NB4 (cell line): ENCODE measurements at regions not wholly inside any gene's neighbourhood (a gene's known extent, or its start where the extent isn't known, plus 50 kb on each side); places are given as distances from the start of the nearest gene placed in this dataset.

Source experiments
- CTCF ChIP-seq: IDR thresholded peaks from one replicate; pipeline ENCODE4 v1.5.1; 2012; ENCODE audit warnings: low read depth, low read length
- POLR2A ChIP-seq: IDR thresholded peaks from 2 replicates; pipeline ENCODE4 v1.6.1; 2011; ENCODE audit warnings: mild to moderate bottlenecking; ENCODE audit not compliant: insufficient read length; ENCODE audit errors: extremely low read depth

GRCh38 chr3:187491371-187491770 is 123.2 kb downstream of the RTP4 start:
- TF ChIP-seq CTCF (no peak), POLR2A (no peak)
